ENCODE measurements at regions not wholly inside any gene's neighbourhood (a gene's known extent, or its start where the extent isn't known, plus 50 kb on each side); places are given as distances from the start of the nearest gene placed in this dataset.

DNA sequence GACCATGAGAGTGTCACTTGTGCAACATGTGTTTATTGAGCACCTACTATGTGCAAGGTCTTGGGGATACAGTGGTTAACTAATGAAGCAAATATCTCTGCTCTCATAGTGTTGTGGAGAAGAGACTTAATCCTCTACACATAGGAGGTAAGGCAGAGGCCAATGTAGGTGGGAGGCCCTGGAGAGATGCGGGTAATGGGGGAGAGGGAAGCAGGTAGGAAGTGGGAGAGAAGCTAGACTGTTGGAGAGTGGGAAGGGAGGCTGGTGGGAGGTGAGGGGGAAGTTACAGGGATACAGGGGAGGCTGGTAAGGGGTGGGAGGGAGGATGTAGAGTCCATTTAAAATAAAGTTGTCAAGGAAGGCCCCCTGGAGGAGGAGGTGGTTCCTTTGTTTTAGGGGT lies 240.0 kb downstream of the MIAT start:
- no peak for DNase-seq

DNA sequence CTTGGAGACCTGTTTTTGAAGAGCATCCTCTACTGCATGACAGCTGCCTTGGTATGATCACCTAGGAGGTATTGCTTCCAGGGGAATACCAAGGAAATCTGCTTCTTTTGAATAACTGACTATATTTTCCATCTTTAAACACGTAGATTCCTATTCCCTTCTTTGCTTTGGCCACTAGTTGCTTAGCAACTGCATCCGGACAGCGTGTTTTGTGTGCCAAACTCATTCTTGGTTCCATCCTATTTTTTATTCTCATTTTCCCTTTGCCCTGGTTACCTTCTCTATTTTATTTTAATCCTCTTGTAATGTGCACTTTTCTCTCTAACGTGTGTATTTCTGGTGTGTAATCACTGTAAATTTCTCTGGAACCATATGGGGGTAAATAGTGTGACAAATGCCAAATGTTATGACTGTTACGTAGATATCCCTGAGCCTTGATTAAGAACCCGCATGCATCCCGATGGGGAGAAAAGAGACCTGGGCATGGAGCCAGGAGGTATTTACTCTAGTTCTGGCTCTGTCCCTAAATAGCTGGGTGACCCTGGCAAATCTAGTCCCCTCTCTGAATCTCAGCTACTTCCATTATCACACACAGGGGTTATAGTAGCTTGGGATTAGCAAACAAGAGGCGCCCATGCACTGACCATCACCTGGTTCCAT lies 241.7 kb downstream of the MIAT start:
- no peak for DNase-seq

DNA sequence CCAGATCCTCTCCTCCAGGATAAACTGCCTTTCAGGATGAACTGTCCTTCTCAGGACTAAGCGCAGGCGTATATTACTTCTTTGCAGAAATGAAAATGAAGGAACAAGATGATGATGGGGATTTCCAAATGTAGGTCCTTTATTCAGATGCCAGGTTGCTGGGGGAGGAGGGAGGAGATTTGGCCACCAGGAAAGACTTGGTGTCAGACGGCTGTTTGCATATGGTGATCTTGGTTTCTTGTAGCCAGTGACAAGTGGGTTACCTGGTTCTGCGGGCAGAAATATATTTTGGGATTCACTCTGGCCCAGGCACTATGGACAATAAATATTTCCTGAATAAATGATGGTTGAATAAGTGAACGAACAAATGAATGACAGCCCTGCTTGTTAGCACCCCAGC lies 243.4 kb downstream of the MIAT start:
- no peak for DNase-seq

DNA sequence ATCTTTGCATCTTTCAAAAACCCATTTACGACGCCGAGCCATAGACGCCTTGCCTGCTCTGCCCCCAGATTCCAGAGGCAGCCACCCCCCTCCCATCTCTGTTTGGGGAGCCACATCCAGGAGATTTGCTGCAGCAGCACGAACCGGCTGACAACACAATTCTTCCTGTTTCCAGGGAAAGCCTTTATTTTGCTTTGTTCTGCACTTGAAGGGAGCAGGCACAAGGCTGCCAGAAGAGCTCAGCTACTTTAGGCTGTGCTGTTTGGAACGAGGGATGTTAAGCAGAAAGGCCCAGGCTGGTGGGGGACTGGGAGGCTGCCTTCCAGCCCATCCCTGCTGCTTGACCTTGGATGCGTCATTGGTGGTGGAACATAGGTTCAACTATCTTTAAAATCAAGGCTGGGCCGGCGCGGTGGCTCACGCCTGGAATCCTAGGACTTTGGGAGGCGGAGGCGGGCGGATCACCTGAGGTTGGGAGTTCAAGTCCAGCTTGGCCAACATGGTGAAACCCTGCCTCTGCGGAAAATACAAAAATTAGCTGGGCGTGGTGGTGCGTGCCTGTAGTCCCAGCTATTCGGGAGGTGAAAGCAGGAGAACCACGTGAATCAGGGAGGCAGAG lies 243.9 kb downstream of the MIAT start:
- no peak for DNase-seq

DNA sequence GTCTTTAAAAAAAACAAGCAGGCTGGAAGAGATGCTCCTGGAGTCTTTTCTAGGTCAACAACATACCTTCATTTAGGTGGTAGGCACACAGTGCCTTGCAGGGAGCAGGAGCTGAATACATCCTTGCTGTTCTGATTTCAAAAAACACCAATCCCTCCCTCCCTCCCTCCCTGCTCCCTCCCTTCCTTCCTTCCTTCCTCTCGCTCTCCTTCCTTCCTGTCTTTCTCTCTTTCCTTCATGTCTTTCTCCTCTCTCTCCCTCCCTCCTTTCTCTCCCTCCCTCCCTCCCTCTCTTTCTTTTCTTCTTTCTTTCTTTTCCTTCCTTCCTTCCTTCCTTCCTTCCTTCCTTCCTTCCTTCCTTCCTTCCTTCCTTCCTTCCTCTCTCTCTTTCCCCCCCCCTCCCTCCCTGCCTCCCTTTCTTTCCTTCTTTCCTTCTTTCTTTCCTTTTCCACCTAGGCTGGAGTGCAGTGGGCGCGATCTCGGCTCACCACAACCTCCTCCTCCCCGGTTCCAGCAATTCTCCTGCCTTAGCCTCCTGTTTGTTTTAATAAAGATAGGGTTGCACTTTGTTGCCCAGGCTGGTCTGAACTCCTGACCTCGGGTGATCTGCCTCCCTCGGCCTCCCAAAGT lies 245.1 kb downstream of the MIAT start:
- no peak for DNase-seq

DNA sequence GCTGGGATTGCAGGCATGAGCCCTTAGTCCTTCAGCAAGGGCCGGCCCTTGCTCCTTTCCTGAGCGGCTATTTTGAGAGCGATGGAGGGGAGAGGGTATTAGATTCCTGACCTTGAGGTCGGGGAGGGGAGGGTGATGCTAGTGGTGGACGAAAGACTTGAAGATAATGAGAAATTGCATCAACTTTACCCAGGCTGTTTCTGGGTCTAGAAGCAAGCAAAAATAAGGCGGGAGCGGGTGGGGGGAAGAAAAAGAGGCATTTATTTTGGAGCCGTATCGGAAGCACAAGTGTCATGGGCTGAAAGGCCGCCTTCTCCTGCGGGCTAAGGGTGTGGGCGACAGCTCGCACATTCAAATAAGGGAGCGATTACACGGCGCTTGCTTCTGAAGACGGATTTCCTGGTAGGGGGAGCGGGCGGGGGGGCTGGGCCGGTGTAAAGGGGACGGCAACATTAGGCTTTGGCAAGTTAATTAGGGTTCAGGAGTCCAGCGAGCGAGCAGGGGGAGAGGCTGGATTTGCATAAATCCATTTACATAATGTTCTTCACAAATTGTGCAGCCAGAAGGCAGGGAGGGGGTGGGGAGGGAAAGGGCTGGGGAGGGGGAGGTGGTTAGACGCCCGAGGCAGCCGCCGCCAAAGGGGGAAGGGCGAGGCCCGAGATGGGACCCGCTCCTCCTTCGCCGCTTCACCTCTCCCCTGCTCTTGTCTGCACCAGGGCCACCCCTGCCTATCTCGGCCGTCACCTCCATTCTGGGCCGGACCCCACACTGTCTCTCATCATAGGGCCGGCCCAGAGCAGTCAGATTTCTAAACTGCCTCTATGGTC lies 245.9 kb downstream of the MIAT start:
- no peak for DNase-seq

DNA sequence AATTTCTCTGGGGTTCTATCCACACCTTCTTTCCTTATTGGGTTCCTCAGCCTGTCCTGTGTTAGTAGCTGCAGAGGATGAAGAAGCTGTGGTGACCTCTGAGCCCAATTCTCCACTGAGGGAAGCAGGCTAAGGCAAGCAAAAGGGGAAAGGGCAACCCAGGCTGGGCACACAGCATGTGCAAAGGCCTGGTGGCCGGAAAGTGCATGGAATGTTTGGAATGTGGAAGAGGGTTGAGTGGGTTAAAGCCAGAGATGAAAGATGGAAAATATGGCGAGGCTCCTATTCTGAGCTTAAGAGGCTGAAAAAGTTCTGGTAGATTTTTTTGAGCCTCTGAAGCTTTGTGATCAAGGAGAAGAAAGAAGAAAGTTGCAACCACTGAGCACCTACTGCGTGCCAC lies 247.1 kb downstream of the MIAT start:
- DNase-seq: no peak

DNA sequence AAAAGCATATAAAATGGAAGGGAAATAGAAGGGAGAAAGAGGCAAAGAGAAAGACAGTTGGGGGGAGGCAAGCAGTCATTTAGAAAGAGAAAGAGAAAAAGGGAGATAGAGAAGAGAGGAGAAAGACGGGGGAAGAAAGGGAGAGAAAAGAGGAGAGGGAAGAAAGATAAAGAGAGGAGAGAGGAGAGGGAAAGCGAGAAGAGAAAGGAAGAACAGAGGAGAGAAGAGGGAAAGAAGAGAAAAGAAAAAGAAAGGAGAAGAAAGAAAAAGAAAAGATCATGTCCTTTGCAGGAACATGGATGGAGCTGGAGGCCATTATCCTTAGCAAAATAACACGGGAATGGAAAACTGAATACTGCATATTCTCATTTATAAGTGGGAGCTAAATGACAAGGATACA lies 247.7 kb downstream of the MIAT start:
- no peak for DNase-seq

DNA sequence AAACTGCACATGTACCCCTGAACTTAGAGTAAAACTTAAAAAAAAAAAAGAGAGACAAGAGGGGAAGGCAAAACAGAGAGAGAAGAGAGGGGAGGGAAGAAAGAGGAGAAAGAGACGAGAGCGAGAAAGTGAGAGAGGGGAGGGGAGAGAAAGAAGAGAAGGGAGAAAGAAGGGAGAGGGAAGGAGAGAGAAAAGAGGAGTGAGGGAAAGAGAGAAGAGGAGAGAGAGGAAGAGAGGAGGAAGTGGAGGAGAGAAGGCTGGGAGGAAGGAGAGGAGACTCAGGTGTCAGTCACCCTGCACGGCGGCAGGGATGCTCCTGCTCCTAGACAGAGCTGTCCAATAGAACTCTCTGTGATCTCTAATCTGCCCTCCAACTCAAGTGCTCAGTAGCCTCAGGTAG lies 248.3 kb downstream of the MIAT start:
- no peak for DNase-seq

DNA sequence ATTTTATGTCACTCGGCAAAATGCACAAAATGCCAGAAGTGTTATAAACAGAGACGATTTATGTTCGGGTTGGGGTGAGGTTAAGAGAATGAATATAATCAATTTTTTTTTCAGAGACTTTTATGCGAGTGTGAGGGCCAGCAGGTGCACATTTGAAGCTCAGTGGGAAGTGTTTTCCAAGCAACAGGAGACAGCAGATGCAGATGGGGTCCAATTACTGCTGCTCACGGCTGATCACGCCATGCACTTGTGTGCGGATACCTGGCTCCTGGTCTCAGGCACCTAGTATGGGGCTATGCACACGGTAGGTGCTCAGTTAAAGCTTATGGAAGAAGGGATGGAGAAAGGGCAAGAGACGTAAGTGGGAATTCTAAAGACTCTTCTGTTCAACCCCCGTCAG lies 249.1 kb downstream of the MIAT start:
- no peak for DNase-seq

DNA sequence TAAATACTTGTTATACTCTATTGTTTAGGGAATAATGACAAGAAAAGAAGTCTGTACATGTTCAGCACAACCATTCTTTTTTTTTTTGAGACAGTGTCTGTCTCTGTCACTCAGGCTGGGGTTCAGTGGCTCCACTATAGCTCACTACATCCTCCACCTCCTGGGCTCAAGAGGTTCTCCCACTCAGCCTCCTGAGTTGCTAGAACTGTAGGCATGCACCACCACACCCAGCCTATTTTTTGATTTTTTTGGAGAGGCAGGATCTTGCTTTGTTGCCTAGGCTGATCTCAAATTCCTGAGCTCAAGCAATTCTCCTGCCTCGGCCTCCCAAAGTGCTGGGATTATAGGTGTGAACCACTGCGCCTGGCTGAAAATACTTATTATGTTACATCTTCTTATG lies 250.0 kb downstream of the MIAT start:
- no peak for DNase-seq

DNA sequence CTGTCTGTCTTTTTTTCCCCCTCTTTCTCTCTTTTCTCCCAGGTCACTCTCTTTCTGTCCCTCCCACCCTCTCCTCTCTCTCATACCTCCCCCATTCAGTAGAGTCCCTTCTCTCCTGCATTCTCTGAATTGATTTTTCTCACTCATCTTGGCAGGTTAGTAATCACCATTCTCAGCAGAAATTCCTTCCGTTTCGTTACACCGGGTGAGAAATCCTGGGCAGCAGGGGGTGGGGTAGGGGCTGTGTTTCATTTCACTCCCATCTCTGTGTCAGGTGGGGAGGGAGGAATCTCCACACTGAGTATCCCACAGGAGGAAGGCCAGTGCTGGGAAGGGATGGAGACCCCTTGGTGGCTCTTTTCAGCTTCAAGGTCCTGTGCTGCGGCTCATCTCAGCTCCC lies 253.5 kb downstream of the MIAT start:
- no peak for DNase-seq

DNA sequence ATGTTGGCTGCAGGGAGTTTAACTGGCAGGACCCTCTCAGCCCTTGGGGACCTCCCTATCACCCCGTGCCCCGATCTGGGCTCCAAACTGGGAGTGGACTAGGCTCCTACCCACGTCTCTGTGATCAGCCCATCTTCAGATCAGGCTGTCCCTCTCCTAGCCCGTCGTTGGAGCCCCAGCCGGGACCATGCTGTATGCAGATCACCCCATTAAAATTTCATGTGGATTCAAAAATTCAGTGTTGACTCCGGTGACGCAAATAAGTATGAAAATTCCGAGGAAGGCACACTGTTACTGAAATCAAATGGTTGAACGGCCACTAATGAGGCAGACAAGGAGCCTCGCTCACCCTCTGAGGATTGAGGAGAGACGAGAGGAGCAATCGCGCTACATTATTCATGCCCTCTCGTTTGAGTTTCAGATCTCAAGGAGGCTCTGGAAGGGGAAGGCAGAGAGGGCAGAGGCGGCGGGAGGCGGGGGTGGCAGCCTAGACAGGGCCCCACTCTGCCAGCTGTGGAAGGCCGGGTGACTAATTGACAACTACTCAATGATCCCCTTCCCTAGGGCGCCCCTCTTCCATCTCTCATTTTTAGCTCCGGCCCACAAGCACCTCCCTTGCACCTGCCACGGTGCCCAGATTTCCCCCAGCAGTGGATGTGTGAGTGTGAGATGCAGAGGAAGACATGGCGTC lies 255.4 kb downstream of the MIAT start:
- DNase-seq: no peak

DNA sequence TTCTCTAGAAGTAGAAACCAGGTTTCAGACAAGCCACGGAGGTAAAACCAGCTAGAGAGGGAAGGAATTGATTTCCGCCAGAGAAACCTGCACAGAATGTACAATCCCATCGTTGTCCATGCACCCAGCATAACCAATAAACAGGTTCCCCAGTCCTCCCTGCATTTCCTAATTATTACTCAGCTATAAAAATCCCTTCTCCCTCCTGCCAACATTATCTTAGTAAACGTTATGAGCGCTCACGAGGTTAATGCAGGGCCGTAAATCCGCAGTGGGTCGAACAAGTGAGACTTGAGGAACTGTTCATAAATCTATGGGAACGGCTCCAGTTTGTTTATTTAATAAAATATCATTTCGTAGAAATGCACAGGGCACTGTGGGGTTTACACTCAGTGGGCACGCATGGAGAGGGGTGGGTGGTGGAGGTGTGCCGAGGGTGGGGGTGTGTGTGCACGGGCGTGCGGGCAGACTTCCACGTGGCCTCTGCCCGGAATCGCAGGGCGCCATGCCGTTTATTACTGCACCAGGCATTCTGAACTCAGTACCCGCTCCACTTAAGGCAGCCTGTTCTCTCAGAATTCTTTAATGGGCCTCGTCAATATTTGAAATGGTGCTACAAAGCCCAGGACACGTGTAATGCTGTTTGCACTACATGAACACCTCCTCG lies 257.3 kb downstream of the MIAT start:
- no peak for DNase-seq

DNA sequence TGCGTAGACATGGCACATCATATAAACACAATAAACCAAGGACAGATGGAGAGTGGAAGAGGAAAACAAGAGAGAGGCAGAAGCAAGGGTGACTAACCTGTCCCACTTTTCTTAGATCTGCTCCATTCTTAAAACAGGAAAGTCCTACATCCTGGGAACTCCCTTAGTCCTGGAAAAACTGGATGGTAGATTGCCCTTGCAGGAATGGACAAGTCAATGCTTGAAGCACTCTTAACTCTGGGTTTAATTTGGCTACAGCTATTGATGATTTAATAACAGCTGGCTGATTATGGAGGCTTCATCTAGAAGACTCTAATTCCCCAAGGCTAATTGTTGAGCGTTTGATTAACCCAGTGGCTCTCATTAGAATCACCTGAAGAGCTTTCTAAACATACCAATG lies 258.8 kb downstream of the MIAT start:
- no peak for DNase-seq

DNA sequence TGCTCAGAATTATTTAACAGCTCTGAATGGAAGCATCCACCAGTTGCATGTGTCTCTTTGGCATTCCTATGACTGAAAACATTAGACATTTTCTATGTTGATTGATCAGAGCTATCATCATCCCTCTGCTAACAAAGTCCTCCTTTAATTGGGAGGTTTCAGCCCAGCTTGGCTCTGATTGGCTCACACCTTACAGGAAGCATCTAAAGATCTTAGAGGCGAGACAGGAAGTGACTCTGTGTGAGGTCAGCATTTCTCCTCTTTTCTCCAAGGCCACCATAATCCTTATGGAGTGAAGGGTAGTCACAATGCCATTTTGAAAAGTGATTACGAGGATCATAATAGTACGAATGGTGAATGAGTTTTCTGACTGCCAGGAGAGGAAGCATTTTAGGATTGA lies 260.8 kb downstream of the MIAT start:
- no peak for DNase-seq

DNA sequence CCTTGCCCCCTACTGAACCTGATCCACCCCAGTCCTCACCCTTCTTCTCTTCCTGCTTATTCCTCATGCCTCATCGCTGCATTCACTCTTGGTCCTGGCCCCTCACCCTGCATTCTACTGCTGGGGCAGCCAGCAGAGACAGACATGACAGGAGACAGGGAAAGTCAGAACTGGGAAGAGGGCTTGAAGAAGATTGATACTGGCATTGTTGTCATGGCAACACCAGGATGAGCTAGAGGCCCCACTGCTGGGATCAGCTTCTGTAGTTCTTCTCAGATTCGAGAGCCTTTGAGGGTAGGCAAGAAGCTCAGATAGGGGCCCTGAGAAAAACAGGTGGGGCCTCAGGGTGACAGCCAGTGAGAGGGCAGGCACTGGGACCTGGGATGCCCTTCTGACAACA lies 264.3 kb downstream of the MIAT start:
- DNase-seq: no peak

DNA sequence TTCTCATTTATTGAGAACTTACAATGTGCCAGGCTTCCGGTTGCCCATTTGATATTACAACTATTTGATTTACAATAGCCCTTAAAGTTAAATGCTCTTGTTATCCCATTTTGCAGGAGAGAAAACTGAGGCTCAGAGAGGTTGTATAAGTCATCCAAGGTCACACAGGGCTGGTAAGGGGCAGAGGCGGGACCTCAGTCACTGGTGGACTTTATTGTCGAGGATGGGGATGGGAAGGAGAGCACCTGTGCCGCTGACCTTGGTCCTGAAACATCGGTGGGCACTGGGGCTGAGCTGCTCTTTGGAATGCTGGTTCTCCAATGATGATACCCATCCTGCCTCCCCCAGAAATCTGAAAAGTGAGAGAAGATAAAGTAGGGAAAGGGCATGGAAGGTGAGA lies 265.4 kb downstream of the MIAT start:
- DNase-seq: no peak

DNA sequence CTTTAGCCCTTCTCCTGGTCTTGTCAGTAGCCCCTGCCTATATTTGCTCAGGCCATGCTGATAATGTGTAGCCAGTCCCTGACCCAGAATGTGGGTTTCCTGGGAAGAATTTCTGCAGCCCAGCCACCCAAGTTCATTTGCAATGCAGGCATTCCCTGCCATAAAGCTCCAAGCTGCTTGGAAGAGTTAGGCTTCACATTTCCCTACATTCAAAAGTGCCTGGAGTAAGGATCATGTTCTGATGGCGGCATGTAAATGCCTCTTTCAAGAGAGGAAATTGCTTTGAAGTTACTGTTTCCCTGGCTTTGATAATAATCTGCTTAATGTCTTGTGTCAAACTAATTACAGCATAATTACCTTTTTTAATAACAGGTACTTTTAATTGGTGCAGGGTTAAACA lies 266.1 kb downstream of the MIAT start:
- DNase-seq: no peak

DNA sequence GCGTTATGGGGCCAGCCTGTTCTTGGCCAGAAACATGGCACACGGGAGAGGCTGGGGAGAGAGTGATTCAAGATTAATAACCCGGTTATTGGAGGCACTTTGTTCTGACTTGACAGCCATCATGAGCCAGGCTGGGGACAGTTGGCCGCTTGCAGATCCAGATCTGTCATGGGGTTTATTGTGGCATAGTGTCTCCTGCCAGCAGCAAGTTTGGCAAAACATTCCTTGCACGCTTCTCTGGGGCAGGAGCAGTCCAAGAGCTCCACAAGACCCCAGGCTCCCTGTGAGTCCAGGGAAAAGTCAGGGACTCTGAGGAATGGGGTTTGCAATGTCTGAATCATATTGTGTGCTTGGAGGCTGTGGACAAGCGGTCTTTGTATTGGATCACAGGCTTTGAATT lies 270.4 kb downstream of the MIAT start:
- no peak for DNase-seq

DNA sequence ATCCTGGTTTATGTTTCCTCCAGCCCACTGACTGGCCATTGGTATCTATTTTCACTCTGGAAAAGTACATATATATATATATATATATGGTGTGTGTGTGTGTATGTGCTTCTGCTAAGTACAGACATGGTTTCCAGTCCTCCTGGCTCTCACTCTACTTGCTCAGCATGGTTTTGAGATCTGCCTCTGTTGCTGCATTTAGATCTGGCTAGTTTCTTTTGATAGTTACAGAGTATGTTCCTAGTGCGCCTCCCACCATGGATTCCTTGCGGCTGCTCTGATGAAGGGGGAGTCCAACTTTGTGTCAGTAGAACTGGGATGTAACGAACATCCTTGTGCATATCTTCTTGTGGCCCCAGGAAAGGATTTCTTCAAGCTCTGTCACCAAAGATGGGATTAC lies 274.1 kb downstream of the MIAT start:
- DNase-seq: no peak

DNA sequence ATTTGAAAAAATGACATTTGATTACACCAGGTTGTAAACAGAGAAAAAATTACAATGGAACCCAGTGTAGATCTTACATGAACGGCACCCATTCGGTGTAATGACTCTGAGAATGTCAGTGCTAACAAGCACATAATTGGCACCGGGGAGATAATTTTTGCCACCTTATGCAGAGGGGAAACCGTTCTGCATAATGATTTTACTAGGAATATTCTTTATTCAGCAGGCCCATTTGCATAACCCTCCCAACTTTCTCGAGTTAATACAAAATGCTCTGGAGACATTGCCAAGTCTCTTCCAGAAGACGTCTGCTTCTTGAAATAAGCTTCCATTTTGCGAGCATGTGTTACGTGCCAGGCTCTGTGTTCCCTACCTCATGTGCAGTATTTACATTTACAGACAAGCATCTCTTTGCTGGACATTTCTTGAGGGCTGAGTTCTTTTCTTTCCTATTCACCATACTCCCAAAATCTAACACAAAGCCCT lies 275.8 kb downstream of the MIAT start:
- no peak for DNase-seq

DNA sequence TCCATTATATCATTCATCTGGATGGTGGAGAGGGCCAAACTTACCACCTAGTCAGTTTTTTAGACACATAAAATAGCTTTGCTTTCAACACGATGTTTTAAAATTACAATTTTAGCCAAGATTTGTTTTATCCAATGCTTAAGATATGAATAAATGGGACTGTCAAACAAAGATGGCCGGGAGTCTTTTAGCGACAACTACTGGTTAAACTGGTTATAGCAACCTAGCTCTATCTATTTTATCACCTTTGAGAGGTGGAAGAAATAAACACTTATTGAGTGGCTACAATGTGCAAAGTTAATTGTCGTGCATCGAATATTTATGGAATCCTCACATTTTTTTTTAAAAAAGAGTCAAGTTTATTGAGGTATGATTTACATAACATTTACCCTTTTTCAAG lies 279.8 kb downstream of the MIAT start:
- DNase-seq: no peak
